Gastroesophageal sphincter (tissue), 4 donors: ENCODE measurements at regions not wholly inside any gene's neighbourhood (a gene's known extent, or its start where the extent isn't known, plus 50 kb on each side); places are given as distances from the start of the nearest gene placed in this dataset.
"Not testable (repeated sequence)": the region's sequence is repeated elsewhere in the genome, so short reads cannot be mapped to it uniquely, and the experiment has no call there.

Experiments
- ATAC-seq: fragments of 150-250 bp; one replicate; pipeline ENCODE4 v1.9.1; 2016; ENCODE audit warnings: mild to moderate bottlenecking, moderate library complexity
- H3K27ac ChIP-seq, 4 donors: fragments of 200-600 bp; sonication (generic) in 3 of 4; 1 replicate in 3 of 4; 2 replicates in 1 of 4; pipeline ENCODE4 v1.5.1; 2016 to 2019
- H3K27me3 ChIP-seq: fragments of 200-600 bp; sonication (generic); one replicate; pipeline ENCODE4 v1.5.1; 2019
- H3K36me3 ChIP-seq, 2 donors: fragments of 200-600 bp; sonication (generic); one replicate each; pipeline ENCODE4 v1.5.1; 2019; ENCODE audit warnings: control low read depth in 1 of 2
- H3K4me1 ChIP-seq, 3 donors: fragments of 200-600 bp; sonication (generic); 1 replicate in 2 of 3; 2 replicates in 1 of 3; pipeline ENCODE4 v1.5.1; 2016 to 2019; ENCODE audit warnings: control low read depth in 2 of 3
- H3K4me3 ChIP-seq, 2 donors: fragments of 200-600 bp; sonication (generic); one replicate each; pipeline ENCODE4 v1.5.1; 2019; ENCODE audit warnings: mild to moderate bottlenecking in 1 of 2, moderate library complexity in 1 of 2
- H3K9me3 ChIP-seq, 3 donors: fragments of 200-600 bp; sonication (generic); one replicate each; pipeline ENCODE4 v1.5.1; 2017 to 2019; ENCODE audit warnings: control low read depth in 2 of 3
- EP300 ChIP-seq: sonication (generic); formaldehyde crosslinking; IDR thresholded peaks from one replicate; pipeline ENCODE4 v1.6.1; 2017; ENCODE audit warnings: antibody characterized with exemption, mild to moderate bottlenecking
- POLR2A ChIP-seq, 2 donors: fragments of 450-650 bp; IDR thresholded peaks; one replicate each; pipeline ENCODE4 v1.6.1; 2017; ENCODE audit warnings: antibody characterized with exemption in 2 of 2, mild to moderate bottlenecking in 2 of 2, moderate library complexity in 1 of 2
- POLR2AphosphoS5 ChIP-seq: sonication (generic); formaldehyde crosslinking; IDR thresholded peaks from one replicate; pipeline ENCODE4 v1.6.1; 2017; ENCODE audit warnings: antibody characterized with exemption
- WGBS, 2 donors: methylation state at CpG; one replicate each; pipeline ENCODE4 v1.1.5; 2018; ENCODE audit warnings: low coverage in 1 of 2; 5-methylcytosine and 5-hydroxymethylcytosine counted together
- TF ChIP-seq, protein P1 (sequence below), 4 experiments: fragments of 200-600 bp in 2 of 4; fragments of 450-650 bp in 2 of 4; sonication (generic) in 1 of 4; IDR thresholded peaks; one replicate each; pipeline ENCODE4 v1.5.1; 2017 to 2019; ENCODE audit warnings: antibody characterized with exemption in 4 of 4, mild to moderate bottlenecking in 2 of 4, moderate library complexity in 2 of 4

DNA sequence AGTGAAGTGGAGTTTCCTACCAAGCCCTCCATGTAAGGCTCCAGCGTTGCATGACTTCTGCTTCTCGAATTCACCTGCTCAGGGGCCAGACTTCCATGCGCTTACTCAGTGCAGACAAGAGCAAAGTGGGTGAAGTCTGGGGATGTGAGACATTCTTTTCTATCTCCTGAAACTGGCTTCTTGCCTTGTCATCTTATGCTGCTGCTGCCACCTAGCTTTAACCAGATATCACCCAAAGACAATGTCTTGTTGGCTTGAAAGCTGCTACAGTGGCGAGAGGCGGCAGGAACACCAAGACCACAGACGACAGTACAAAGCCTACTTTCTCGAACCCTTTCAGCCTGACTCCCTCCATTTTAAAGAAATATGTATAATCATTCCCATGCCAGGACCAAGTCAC is 103.6 kb upstream of the ADGRG2 start:
- 20 to 61% methylated on average over 1 to 4 of the region's 7 CpGs for WGBS, 2 donors
- H3K27me3 ChIP-seq, result no peaks in the 10 kb centered on the region
- ATAC-seq, result no peak
- TF ChIP-seq POLR2AphosphoS5 (no peak), POLR2A (IDR thresholded peaks at IDR 0.05) (no peak), EP300 (no peak)
- TF ChIP-seq, protein P1, sequence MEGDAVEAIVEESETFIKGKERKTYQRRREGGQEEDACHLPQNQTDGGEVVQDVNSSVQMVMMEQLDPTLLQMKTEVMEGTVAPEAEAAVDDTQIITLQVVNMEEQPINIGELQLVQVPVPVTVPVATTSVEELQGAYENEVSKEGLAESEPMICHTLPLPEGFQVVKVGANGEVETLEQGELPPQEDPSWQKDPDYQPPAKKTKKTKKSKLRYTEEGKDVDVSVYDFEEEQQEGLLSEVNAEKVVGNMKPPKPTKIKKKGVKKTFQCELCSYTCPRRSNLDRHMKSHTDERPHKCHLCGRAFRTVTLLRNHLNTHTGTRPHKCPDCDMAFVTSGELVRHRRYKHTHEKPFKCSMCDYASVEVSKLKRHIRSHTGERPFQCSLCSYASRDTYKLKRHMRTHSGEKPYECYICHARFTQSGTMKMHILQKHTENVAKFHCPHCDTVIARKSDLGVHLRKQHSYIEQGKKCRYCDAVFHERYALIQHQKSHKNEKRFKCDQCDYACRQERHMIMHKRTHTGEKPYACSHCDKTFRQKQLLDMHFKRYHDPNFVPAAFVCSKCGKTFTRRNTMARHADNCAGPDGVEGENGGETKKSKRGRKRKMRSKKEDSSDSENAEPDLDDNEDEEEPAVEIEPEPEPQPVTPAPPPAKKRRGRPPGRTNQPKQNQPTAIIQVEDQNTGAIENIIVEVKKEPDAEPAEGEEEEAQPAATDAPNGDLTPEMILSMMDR (IDR thresholded peaks at IDR 0.05), result no peak
- H3K4me3 ChIP-seq, result no peak overlapping the region
- no peak overlapping the region for H3K27ac ChIP-seq
- no peaks in the 10 kb centered on the region for H3K9me3 ChIP-seq
- H3K36me3 ChIP-seq, result no peaks in the 10 kb centered on the region
- H3K4me1 ChIP-seq, result no peaks in the 10 kb centered on the region

DNA sequence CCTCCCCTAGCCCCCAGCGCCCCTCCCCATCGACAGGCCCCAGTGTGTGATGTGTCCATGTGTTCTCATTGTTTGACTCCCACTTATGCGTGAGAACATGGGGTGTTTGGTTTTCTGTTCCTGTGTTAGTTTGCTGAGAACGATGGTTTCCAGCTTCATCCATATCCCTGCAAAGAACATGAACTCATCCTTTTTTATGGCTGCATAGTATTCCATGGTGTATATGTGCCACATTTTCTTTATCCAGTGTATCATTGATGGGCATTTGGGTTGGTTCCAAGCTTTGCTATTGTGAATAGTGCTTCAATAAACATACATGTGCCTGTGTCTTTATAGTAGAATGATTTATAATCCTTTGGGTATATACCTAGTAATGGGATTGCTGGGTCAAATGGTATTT is 107.6 kb upstream of the ADGRG2 start:
- H3K4me3 ChIP-seq, H3K36me3 ChIP-seq, H3K9me3 ChIP-seq, H3K27ac ChIP-seq, H3K27me3 ChIP-seq, ATAC-seq, H3K4me1 ChIP-seq: not testable (repeated sequence)
- no CpG with 5 or more reads among the region's 4 CpGs for WGBS, 2 donors

DNA sequence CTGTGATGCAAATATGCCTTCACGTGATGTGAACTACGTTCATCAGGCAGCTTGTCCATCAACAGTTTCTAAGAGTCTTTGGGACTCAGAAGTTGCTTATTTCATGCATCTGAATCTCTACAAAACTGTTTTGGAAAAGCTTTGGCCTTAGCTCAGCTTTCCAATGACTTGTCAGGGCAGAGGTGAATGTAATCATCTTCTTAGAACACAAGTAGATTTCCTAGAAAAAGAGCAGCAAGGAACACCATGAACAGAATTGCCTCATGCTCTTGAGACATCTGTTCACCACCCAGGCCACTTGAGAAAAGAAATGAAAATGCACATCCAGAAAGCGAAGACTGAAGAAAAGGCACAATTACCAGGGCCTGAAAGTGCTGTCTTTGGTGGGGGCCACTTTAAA is 105.8 kb upstream of the PDHA1 start:
- H3K27ac ChIP-seq, result no peak overlapping the region
- TF ChIP-seq EP300 (no peak), POLR2A (IDR thresholded peaks at IDR 0.05) (no peak), POLR2AphosphoS5 (no peak)
- TF ChIP-seq, protein P1 (IDR thresholded peaks at IDR 0.05), result no peak
- no peaks in the 10 kb centered on the region for H3K9me3 ChIP-seq
- no peaks in the 10 kb centered on the region for H3K4me1 ChIP-seq
- H3K4me3 ChIP-seq, result no peak overlapping the region
- ATAC-seq, result peak; percentile 69
- no peaks in the 10 kb centered on the region for H3K27me3 ChIP-seq
- 60 to 62% methylated on average over 2 to 3 of the region's 3 CpGs for WGBS, 2 donors
- no peaks in the 10 kb centered on the region for H3K36me3 ChIP-seq

DNA sequence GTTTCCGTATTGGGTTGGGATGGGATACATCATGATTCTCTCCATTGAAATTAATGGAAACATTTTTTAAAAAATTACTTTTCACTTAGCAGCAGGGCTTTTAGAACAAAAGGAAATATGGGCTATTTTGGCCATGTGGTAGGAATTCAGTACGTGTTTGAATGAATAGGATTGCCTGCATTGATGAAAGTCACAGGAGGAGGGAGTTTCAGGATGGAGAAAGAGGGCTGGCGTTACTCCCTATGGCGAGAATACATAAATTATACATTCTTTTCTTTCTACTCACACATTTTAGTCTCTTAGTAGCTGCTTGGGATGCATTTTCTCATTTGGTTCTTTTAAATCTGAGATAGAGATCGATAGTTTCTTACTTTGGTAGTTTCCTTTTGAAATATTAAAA is 100.3 kb upstream of the PDHA1 start:
- 68 to 80% methylated on average over 4 to 5 of the region's 5 CpGs for WGBS, 2 donors
- ATAC-seq, result no peak
- no peak for TF ChIP-seq POLR2A (IDR thresholded peaks at IDR 0.05)
- TF ChIP-seq POLR2AphosphoS5, result no peak
- TF ChIP-seq EP300, result no peak
- TF ChIP-seq, protein P1 (IDR thresholded peaks at IDR 0.05), result no peak
- Histone ChIP-seq H3K4me1 (no peaks in the 10 kb centered on the region), H3K4me3 (no peak overlapping the region), H3K9me3 (no peaks in the 10 kb centered on the region), H3K36me3 (no peaks in the 10 kb centered on the region), H3K27me3 (no peaks in the 10 kb centered on the region), H3K27ac (no peak overlapping the region)

DNA sequence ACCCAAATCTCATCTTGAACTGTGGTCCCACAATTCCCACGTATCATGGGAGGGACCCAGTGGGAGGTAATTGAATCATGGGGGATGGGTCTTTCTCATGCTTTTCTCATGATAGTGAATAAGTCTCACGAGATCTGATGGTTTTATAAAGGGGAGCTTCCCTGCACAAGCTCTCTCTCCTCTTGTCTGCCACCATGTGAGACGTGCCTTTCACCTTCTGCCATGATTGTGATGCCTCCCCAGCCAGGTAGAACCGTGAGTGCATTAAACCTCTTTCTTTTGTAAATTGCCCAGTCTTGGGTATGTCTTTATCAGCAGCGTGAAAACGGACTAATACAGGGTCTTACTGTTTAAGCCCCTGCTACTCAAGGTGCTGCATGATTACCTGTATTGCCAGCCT is 98.8 kb upstream of the PDHA1 start:
- H3K4me1 ChIP-seq, H3K36me3 ChIP-seq, H3K4me3 ChIP-seq, H3K27me3 ChIP-seq, H3K9me3 ChIP-seq, H3K27ac ChIP-seq, ATAC-seq: not testable (repeated sequence)
- 62 to 75% methylated on average over 4 to 5 of the region's 6 CpGs for WGBS, 2 donors

DNA sequence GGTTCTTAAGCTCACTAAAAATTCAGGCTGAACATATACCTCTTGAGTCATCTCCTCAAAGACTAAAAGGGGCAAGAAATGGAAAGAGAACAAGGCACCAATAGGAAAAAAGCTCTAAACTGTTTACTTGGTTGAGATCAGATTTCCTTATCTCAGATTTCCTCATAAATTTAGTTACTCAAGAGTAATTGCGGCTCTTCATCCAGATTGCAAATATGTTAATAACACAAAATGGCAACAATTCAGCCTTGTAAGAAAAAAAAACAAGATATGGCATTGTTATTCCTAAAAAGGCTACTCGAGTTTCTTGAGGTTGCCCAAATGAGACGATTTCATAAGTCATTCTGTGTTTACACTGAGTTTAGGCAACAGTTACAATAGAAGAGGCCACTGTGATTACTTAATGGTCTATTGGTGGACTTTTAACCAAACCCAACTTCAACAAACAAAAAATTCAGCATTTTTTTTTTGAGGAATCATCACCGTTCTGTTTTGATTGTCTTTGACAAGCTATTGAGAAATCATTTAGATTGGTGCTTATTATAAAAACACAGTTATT is 97.9 kb upstream of the PDHA1 start:
- 56 to 78% methylated on average over 4 of the region's 4 CpGs for WGBS, 2 donors
- Histone ChIP-seq H3K4me3 (no peak overlapping the region), H3K4me1 (no peaks in the 10 kb centered on the region), H3K9me3 (no peaks in the 10 kb centered on the region), H3K27ac (no peak overlapping the region), H3K36me3 (no peaks in the 10 kb centered on the region), H3K27me3 (no peaks in the 10 kb centered on the region)
- TF ChIP-seq EP300 (no peak), POLR2AphosphoS5 (no peak), POLR2A (IDR thresholded peaks at IDR 0.05) (no peak)
- TF ChIP-seq, protein P1 (IDR thresholded peaks at IDR 0.05), result no peak
- peak; percentile 61 for ATAC-seq
